GM12878 (cell line): ENCODE measurements at regions not wholly inside any gene's neighbourhood (a gene's known extent, or its start where the extent isn't known, plus 50 kb on each side); places are given as distances from the start of the nearest gene placed in this dataset.

Experiments
- CHD2 ChIP-seq: IDR thresholded peaks from 2 replicates; pipeline ENCODE4 v1.6.1; 2011; ENCODE audit warnings: low read depth, low read length, improper control_type of control experiment, borderline replicate concordance
- EGR1 ChIP-seq, 2 experiments: IDR thresholded peaks; 1 replicate in 1 of 2; 2 replicates in 1 of 2; pipeline ENCODE4 v1.6.1; 2011 to 2012; ENCODE audit warnings: low read depth in 2 of 2, low read length in 2 of 2, borderline replicate concordance in 1 of 2, mild to moderate bottlenecking in 1 of 2, moderate library complexity in 1 of 2
- KDM1A ChIP-seq: fragments of 200-600 bp; sonication (generic); IDR thresholded peaks from 2 replicates; pipeline ENCODE4 v1.6.1; 2016; ENCODE audit warnings: borderline replicate concordance
- MXI1 ChIP-seq: fragments of 150-350 bp; IDR thresholded peaks from 2 replicates; pipeline ENCODE4 v1.6.1; 2011; ENCODE audit warnings: low read depth, mild to moderate bottlenecking, inconsistent platforms, low read length, improper control_type of control experiment
- NRF1 ChIP-seq: conservative IDR thresholded peaks from 2 replicates; pipeline ENCODE4 v1.6.1; 2011; ENCODE audit warnings: mild to moderate bottlenecking, low read depth, low read length, improper control_type of control experiment
- RAD21 ChIP-seq: IDR thresholded peaks from 2 replicates; pipeline ENCODE4 v1.6.1; 2011; ENCODE audit warnings: mild to moderate bottlenecking, low read depth, low read length, moderate library complexity; ENCODE audit not compliant: insufficient read depth
- ZNF274 ChIP-seq: IDR thresholded peaks from one replicate; pipeline ENCODE4 v1.8.0; 2011; ENCODE audit not compliant: insufficient read length, insufficient read depth
- TF ChIP-seq, protein P1 (sequence below), 3 experiments: IDR thresholded peaks in 2 of 3; conservative IDR thresholded peaks in 1 of 3; 2 replicates each; pipeline ENCODE4 v1.5.1; 2011; ENCODE audit warnings: low read depth in 3 of 3, low read length in 3 of 3, mild to moderate bottlenecking in 3 of 3, control low read depth in 2 of 3, moderate library complexity in 2 of 3, inconsistent platforms in 1 of 3, mixed read lengths in 1 of 3; ENCODE audit not compliant: control insufficient read depth in 2 of 3, insufficient read depth in 1 of 3; ENCODE audit errors: extremely low read depth in 1 of 3

DNA sequence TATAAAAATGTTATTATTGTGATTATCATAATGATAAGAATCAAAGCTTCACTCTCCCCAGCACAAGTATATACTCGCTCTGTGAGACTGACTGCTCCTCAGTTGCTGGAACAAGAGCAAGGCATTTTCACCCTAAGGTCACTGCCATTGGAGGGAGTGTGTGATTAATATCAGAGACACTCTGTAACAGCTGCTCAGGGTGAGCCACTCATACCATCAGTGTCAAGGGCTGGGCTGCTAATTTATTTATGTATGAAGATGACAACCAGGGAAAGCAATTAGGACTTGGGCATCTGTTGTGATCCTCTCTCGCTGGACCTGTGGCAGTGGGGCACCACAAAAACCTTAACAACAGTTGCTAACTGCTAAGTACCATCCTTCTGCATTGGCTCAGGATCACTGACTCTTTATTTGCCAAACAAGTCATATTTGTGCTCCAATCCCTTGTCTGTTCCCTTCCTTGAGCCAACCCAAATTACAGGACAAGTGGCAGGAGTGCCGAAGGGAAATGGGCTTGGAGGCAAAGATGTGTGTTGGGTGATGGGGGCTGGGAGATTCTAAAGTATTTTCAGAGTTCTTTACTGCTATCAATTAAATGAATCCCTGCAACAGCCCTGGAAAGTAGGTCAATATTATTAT lies 297.5 kb upstream of the STT3B start:
- TF ChIP-seq, protein P1, sequence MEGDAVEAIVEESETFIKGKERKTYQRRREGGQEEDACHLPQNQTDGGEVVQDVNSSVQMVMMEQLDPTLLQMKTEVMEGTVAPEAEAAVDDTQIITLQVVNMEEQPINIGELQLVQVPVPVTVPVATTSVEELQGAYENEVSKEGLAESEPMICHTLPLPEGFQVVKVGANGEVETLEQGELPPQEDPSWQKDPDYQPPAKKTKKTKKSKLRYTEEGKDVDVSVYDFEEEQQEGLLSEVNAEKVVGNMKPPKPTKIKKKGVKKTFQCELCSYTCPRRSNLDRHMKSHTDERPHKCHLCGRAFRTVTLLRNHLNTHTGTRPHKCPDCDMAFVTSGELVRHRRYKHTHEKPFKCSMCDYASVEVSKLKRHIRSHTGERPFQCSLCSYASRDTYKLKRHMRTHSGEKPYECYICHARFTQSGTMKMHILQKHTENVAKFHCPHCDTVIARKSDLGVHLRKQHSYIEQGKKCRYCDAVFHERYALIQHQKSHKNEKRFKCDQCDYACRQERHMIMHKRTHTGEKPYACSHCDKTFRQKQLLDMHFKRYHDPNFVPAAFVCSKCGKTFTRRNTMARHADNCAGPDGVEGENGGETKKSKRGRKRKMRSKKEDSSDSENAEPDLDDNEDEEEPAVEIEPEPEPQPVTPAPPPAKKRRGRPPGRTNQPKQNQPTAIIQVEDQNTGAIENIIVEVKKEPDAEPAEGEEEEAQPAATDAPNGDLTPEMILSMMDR (IDR thresholded peaks at IDR 0.05 in 2 of 3, conservative IDR thresholded peaks at IDR 0.05 in 1 of 3; ENCODE audit: control insufficient read depth in 2 of 3, extremely low read depth in 1 of 3, insufficient read depth in 1 of 3, low read depth in 3 of 3, low read length in 3 of 3) = no peak
- TF ChIP-seq KDM1A (no peak), EGR1 (IDR thresholded peaks at IDR 0.05; ENCODE audit: borderline replicate concordance in 1 of 2, low read depth in 2 of 2, low read length in 2 of 2) (no peak), CHD2 (no peak), MXI1 (no peak), RAD21 (no peak), NRF1 (no peak), ZNF274 (no peak)
